Liver (tissue), 8 donors: ENCODE measurements at regions not wholly inside any gene's neighbourhood (a gene's known extent, or its start where the extent isn't known, plus 50 kb on each side); places are given as distances from the start of the nearest gene placed in this dataset.

Source experiments
- DNase-seq: peaks from one replicate; pipeline ENCODE4 v3.0.0-alpha.2; 2017; ENCODE audit warnings: low spot score
- H3K27ac ChIP-seq, 2 donors: one replicate each; pipeline ENCODE4 v1.7.0; 2013; ENCODE audit warnings: inconsistent platforms in 2 of 2, low read length in 2 of 2, control low read depth in 1 of 2, low read depth in 1 of 2, mild to moderate bottlenecking in 1 of 2
- H3K27me3 ChIP-seq, 4 donors: one replicate each; pipeline versions ENCODE4 v1.6.1 to v1.7.0; 2013; ENCODE audit warnings: low read length in 3 of 4, inconsistent platforms in 1 of 4, mild to moderate bottlenecking in 1 of 4, moderate library complexity in 1 of 4; ENCODE audit not compliant: control insufficient read depth in 4 of 4, insufficient read depth in 4 of 4
- H3K36me3 ChIP-seq, 4 donors: one replicate each; pipeline versions ENCODE4 v1.6.1 to v1.7.0; 2013; ENCODE audit warnings: low read length in 3 of 4, mild to moderate bottlenecking in 3 of 4, low read depth in 1 of 4, moderate library complexity in 1 of 4; ENCODE audit not compliant: control insufficient read depth in 4 of 4, insufficient read depth in 3 of 4
- H3K4me1 ChIP-seq, 4 donors: one replicate each; pipeline versions ENCODE4 v1.6.1 to v1.7.0; 2013; ENCODE audit warnings: low read length in 3 of 4, mild to moderate bottlenecking in 3 of 4, moderate library complexity in 1 of 4; ENCODE audit not compliant: control insufficient read depth in 4 of 4, insufficient read depth in 4 of 4
- H3K4me3 ChIP-seq, 3 donors: one replicate each; pipeline versions ENCODE4 v1.6.1 to v1.7.0; 2013; ENCODE audit warnings: low read length in 3 of 3, control low read depth in 1 of 3, low read depth in 1 of 3, mild to moderate bottlenecking in 1 of 3
- H3K9ac ChIP-seq, 2 donors: one replicate each; pipeline ENCODE4 v1.7.0; 2013; ENCODE audit warnings: low read length in 2 of 2, mild to moderate bottlenecking in 2 of 2, moderate library complexity in 2 of 2, control low read depth in 1 of 2, low read depth in 1 of 2
- H3K9me3 ChIP-seq, 4 donors: one replicate each; pipeline versions ENCODE4 v1.6.1 to v1.7.0; 2013; ENCODE audit warnings: low read length in 3 of 4; ENCODE audit not compliant: control insufficient read depth in 4 of 4
- EGR1 ChIP-seq, 2 donors: IDR thresholded peaks; 2 replicates each; pipeline ENCODE4 v1.6.1; 2016 to 2018; ENCODE audit warnings: antibody characterized with exemption in 2 of 2, low read depth in 2 of 2
- FOXA1 ChIP-seq: IDR thresholded peaks from 2 replicates; pipeline ENCODE4 v1.6.1; 2016; ENCODE audit warnings: antibody characterized with exemption
- GABPA ChIP-seq, 2 donors: IDR thresholded peaks in 1 of 2; conservative IDR thresholded peaks in 1 of 2; 2 replicates each; pipeline ENCODE4 v1.6.1; 2016; ENCODE audit warnings: antibody characterized with exemption in 2 of 2, mild to moderate bottlenecking in 1 of 2, moderate library complexity in 1 of 2
- HNF4A ChIP-seq, 2 donors: conservative IDR thresholded peaks; 2 replicates each; pipeline ENCODE4 v1.6.1; 2016; ENCODE audit warnings: antibody characterized with exemption in 2 of 2, mild to moderate bottlenecking in 2 of 2
- HNF4G ChIP-seq: IDR thresholded peaks from 2 replicates; pipeline ENCODE4 v1.6.1; 2016; ENCODE audit warnings: antibody characterized with exemption
- JUND ChIP-seq, 2 donors: IDR thresholded peaks; 2 replicates each; pipeline ENCODE4 v1.6.1; 2016; ENCODE audit warnings: antibody characterized with exemption in 2 of 2
- RAD21 ChIP-seq, 2 donors: IDR thresholded peaks; 2 replicates each; pipeline ENCODE4 v1.6.1; 2016; ENCODE audit warnings: antibody characterized with exemption in 2 of 2, mild to moderate bottlenecking in 2 of 2
- RXRA ChIP-seq, 2 donors: IDR thresholded peaks; 2 replicates each; pipeline ENCODE4 v1.6.1; 2017 to 2018; ENCODE audit warnings: antibody characterized with exemption in 2 of 2, mild to moderate bottlenecking in 1 of 2
- SP1 ChIP-seq: IDR thresholded peaks from 2 replicates; pipeline ENCODE4 v1.6.1; 2018; ENCODE audit warnings: antibody characterized with exemption, mild to moderate bottlenecking
- TAF1 ChIP-seq: conservative IDR thresholded peaks from 2 replicates; pipeline ENCODE4 v1.6.1; 2016; ENCODE audit warnings: antibody characterized with exemption, mild to moderate bottlenecking
- YY1 ChIP-seq: IDR thresholded peaks from 2 replicates; pipeline ENCODE4 v1.6.1; 2016; ENCODE audit warnings: antibody characterized with exemption, mild to moderate bottlenecking
- WGBS: extraction: QIAGEN DNeasy Blood & Tissue Kit; methylation state at CpG from one replicate; pipeline ENCODE4 v1.1.7; 2013; 5-methylcytosine and 5-hydroxymethylcytosine counted together
- TF ChIP-seq, protein P1 (sequence below): IDR thresholded peaks from 2 replicates; pipeline ENCODE4 v1.6.1; 2016; ENCODE audit warnings: antibody characterized with exemption
- TF ChIP-seq, protein P2 (sequence below): IDR thresholded peaks from 2 replicates; pipeline ENCODE4 v1.6.1; 2016; ENCODE audit warnings: antibody characterized with exemption, mild to moderate bottlenecking
- TF ChIP-seq, protein P3 (sequence below): IDR thresholded peaks from 2 replicates; pipeline ENCODE4 v1.6.1; 2016; ENCODE audit warnings: antibody characterized with exemption
- TF ChIP-seq, protein P4 (sequence below): fragments of 150-350 bp; IDR thresholded peaks from 2 replicates; pipeline ENCODE4 v1.5.1; 2017; ENCODE audit warnings: improper control_type of control experiment, low read depth, low read length; ENCODE audit not compliant: missing input control
- TF ChIP-seq, protein P5 (sequence below): IDR thresholded peaks from 2 replicates; pipeline ENCODE4 v1.6.1; 2016; ENCODE audit warnings: antibody characterized with exemption
- donor health status: healthy.
- donor health status: healthy.
- donor health status: healthy.
- donor health status: healthy.
- donor health status: healthy.

DNA sequence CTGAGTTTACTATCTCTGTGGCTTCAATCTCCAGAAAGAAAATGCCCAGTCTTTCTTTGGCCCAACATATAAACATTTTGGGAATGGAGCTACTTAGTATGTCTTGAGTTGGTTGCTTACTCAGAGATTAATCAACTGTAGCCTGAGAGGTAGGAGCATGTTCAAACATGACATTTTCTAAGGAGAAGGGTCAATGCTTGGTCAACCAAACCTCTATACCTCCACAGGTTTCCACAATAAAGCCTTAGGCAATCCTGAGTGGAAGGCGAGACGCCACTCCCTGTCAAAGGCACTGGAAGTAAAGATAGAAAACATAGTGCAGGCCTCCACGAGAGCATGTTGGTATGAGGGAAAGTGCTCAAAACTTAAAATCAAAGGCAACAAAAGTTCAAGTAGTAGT lies 411.4 kb downstream of the KCTD16 start:
- no peak for DNase-seq
- TF ChIP-seq, protein P1, sequence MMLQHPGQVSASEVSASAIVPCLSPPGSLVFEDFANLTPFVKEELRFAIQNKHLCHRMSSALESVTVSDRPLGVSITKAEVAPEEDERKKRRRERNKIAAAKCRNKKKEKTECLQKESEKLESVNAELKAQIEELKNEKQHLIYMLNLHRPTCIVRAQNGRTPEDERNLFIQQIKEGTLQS: no peak
- TF ChIP-seq EGR1 (IDR thresholded peaks at IDR 0.05; ENCODE audit: low read depth in 2 of 2) (no peak), SP1 (no peak), TAF1 (no peak), RAD21 (IDR thresholded peaks at IDR 0.05) (no peak), HNF4A (conservative IDR thresholded peaks at IDR 0.05) (no peak), JUND (IDR thresholded peaks at IDR 0.05) (no peak), HNF4G (no peak), GABPA (IDR thresholded peaks at IDR 0.05 in 1 of 2, conservative IDR thresholded peaks at IDR 0.05 in 1 of 2) (no peak), FOXA1 (no peak), YY1 (no peak), RXRA (IDR thresholded peaks at IDR 0.05) (no peak)
- TF ChIP-seq, protein P2, sequence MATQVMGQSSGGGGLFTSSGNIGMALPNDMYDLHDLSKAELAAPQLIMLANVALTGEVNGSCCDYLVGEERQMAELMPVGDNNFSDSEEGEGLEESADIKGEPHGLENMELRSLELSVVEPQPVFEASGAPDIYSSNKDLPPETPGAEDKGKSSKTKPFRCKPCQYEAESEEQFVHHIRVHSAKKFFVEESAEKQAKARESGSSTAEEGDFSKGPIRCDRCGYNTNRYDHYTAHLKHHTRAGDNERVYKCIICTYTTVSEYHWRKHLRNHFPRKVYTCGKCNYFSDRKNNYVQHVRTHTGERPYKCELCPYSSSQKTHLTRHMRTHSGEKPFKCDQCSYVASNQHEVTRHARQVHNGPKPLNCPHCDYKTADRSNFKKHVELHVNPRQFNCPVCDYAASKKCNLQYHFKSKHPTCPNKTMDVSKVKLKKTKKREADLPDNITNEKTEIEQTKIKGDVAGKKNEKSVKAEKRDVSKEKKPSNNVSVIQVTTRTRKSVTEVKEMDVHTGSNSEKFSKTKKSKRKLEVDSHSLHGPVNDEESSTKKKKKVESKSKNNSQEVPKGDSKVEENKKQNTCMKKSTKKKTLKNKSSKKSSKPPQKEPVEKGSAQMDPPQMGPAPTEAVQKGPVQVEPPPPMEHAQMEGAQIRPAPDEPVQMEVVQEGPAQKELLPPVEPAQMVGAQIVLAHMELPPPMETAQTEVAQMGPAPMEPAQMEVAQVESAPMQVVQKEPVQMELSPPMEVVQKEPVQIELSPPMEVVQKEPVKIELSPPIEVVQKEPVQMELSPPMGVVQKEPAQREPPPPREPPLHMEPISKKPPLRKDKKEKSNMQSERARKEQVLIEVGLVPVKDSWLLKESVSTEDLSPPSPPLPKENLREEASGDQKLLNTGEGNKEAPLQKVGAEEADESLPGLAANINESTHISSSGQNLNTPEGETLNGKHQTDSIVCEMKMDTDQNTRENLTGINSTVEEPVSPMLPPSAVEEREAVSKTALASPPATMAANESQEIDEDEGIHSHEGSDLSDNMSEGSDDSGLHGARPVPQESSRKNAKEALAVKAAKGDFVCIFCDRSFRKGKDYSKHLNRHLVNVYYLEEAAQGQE: no peak
- TF ChIP-seq, protein P3, sequence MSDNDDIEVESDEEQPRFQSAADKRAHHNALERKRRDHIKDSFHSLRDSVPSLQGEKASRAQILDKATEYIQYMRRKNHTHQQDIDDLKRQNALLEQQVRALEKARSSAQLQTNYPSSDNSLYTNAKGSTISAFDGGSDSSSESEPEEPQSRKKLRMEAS: no peak
- TF ChIP-seq, protein P4, sequence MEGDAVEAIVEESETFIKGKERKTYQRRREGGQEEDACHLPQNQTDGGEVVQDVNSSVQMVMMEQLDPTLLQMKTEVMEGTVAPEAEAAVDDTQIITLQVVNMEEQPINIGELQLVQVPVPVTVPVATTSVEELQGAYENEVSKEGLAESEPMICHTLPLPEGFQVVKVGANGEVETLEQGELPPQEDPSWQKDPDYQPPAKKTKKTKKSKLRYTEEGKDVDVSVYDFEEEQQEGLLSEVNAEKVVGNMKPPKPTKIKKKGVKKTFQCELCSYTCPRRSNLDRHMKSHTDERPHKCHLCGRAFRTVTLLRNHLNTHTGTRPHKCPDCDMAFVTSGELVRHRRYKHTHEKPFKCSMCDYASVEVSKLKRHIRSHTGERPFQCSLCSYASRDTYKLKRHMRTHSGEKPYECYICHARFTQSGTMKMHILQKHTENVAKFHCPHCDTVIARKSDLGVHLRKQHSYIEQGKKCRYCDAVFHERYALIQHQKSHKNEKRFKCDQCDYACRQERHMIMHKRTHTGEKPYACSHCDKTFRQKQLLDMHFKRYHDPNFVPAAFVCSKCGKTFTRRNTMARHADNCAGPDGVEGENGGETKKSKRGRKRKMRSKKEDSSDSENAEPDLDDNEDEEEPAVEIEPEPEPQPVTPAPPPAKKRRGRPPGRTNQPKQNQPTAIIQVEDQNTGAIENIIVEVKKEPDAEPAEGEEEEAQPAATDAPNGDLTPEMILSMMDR: no peak
- TF ChIP-seq, protein P5, sequence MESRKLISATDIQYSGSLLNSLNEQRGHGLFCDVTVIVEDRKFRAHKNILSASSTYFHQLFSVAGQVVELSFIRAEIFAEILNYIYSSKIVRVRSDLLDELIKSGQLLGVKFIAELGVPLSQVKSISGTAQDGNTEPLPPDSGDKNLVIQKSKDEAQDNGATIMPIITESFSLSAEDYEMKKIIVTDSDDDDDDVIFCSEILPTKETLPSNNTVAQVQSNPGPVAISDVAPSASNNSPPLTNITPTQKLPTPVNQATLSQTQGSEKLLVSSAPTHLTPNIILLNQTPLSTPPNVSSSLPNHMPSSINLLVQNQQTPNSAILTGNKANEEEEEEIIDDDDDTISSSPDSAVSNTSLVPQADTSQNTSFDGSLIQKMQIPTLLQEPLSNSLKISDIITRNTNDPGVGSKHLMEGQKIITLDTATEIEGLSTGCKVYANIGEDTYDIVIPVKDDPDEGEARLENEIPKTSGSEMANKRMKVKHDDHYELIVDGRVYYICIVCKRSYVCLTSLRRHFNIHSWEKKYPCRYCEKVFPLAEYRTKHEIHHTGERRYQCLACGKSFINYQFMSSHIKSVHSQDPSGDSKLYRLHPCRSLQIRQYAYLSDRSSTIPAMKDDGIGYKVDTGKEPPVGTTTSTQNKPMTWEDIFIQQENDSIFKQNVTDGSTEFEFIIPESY: no peak
- 88% methylated on average over 3 of the region's 3 CpGs for WGBS

DNA sequence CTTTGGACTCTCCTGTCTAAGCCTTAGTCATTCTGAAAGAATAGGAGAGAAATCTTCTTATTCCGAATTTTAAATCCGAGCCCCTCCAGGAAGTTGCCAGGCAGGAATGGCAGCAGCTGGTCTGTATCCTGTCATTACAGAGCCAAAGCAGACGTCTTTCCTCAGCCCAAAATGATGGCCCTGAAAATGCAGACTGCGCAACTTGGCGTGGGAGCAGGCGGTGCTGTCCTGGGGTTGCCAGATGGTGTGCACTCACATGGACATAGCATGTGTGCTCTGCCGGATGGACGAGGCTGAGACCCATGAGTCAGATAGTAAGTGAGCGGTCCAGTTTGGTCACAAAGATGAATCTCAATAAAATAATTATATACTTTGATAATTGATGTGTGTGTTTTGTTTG lies 410.4 kb downstream of the KCTD16 start:
- Histone ChIP-seq H3K4me3 (no peak overlapping the region), H3K27ac (no peak overlapping the region), H3K9ac (no peak overlapping the region), H3K9me3 (no peaks in the 10 kb centered on the region), H3K4me1 (peaks cover 0 to 4% (median 1%) of the 10 kb centered on the region in 4 donors), H3K36me3 (no peaks in the 10 kb centered on the region), H3K27me3 (peaks cover 0 to 4% (median 0%) of the 10 kb centered on the region in 4 donors)
- 83% methylated on average over 9 of the region's 9 CpGs for WGBS
- TF ChIP-seq, protein P1: no peak
- DNase-seq: no peak

More for the DNA sequence above, 411.4 kb downstream of the KCTD16 start:
- Histone ChIP-seq H3K36me3 (no peaks in the 10 kb centered on the region), H3K9me3 (no peaks in the 10 kb centered on the region), H3K4me3 (no peak overlapping the region), H3K27me3 (peaks cover 0 to 4% (median 0%) of the 10 kb centered on the region in 4 donors), H3K27ac (no peak overlapping the region), H3K4me1 (peaks cover 0 to 4% (median 1%) of the 10 kb centered on the region in 4 donors), H3K9ac (no peak overlapping the region)
